Endothelial cell of umbilical vein (primary cell): ENCODE measurements at regions not wholly inside any gene's neighbourhood (a gene's known extent, or its start where the extent isn't known, plus 50 kb on each side); places are given as distances from the start of the nearest gene placed in this dataset.

Experiments
- BruUV-seq: library from RNA; stranded (reverse); fragments of 400-500 nt; replicated peaks from 2 replicates; lab custom pipeline; 2021; lab: Mats Ljungman, UMichigan
- CTCF ChIA-PET: fragments of 300-600, 350-600 bp; sonication (Branson Sonifier 250); formaldehyde crosslinking; loops from one replicate; lab custom pipeline; 2021; ENCODE audit warnings: antibody characterized with exemption, inconsistent platforms; lab: Charles Lee
- POLR2A ChIA-PET: fragments of 300-600, 350-600 bp; sonication (Branson Sonifier 250); formaldehyde crosslinking; loops from one replicate; lab custom pipeline; 2021; ENCODE audit warnings: antibody characterized with exemption, inconsistent platforms; lab: Charles Lee
- DNase-seq: peaks from one replicate; pipeline ENCODE4 v3.0.0-alpha.2; 2011; ENCODE audit warnings: low read depth, low spot score
- FAIRE-seq: peaks from 2 replicates; lab custom pipeline; 2011; peaks lifted over from hg19 to GRCh38; lab: Jason Lieb, UNC
- H2AFZ ChIP-seq: 2 replicates; pipeline ENCODE4 v1.6.0; 2012; ENCODE audit warnings: low read depth, low read length, control low read depth, inconsistent platforms
- H3K27ac ChIP-seq: 2 replicates; pipeline ENCODE4 v1.5.1; 2011; ENCODE audit warnings: low read depth, mild to moderate bottlenecking, control low read depth, low read length, moderate library complexity; ENCODE audit not compliant: insufficient read depth
- H3K27me3 ChIP-seq, 2 experiments: 2 replicates each; pipeline versions ENCODE4 v1.6.0 to v1.6.1; 2011; ENCODE audit warnings: low read length in 2 of 2, mixed read lengths in 1 of 2; ENCODE audit not compliant: control insufficient read depth in 2 of 2, insufficient read depth in 2 of 2
- H3K36me3 ChIP-seq, 2 experiments: 2 replicates in 1 of 2; 3 replicates in 1 of 2; pipeline ENCODE4 v1.5.1; 2011; ENCODE audit warnings: low read length in 2 of 2, mild to moderate bottlenecking in 1 of 2, moderate library complexity in 1 of 2; ENCODE audit not compliant: control insufficient read depth in 2 of 2, insufficient read depth in 2 of 2; ENCODE audit errors: extremely low read depth in 1 of 2
- H3K4me1 ChIP-seq: 3 replicates; pipeline ENCODE4 v1.5.1; 2011; ENCODE audit warnings: mild to moderate bottlenecking, low read length; ENCODE audit not compliant: control insufficient read depth, insufficient read depth; ENCODE audit errors: extremely low read depth
- H3K4me2 ChIP-seq: 2 replicates; pipeline ENCODE4 v1.6.1; 2011; ENCODE audit warnings: low read length, control low read depth, mixed read lengths; ENCODE audit not compliant: insufficient read depth
- H3K4me3 ChIP-seq, 3 experiments: fragments of 200-600 bp in 1 of 3; sonication (generic), shearing (Covaris generic) in 1 of 3; replicated peaks in 1 of 3; 2 replicates each; pipeline ENCODE4 v1.5.1; 2011 to 2016; ENCODE audit warnings: control low read depth in 3 of 3, low read length in 3 of 3, mild to moderate bottlenecking in 2 of 3, inconsistent platforms in 1 of 3, low read depth in 1 of 3, moderate library complexity in 1 of 3; ENCODE audit not compliant: insufficient read depth in 1 of 3
- H3K79me2 ChIP-seq: 2 replicates; pipeline ENCODE4 v1.6.0; 2012; ENCODE audit warnings: low read length, inconsistent platforms; ENCODE audit not compliant: control insufficient read depth, insufficient read depth
- H3K9ac ChIP-seq: replicated peaks from 2 replicates; pipeline ENCODE3; 2011; ENCODE audit warnings: low read length, control low read depth; ENCODE audit not compliant: insufficient read depth; ENCODE audit errors: extremely low read depth
- H3K9me1 ChIP-seq: replicated peaks from 3 replicates; pipeline ENCODE4 v1.6.0; 2011; ENCODE audit warnings: mild to moderate bottlenecking, low read length; ENCODE audit not compliant: control insufficient read depth, insufficient read depth; ENCODE audit errors: extremely low read depth
- H3K9me3 ChIP-seq: replicated peaks from 2 replicates; pipeline ENCODE4 v1.5.1; 2012; ENCODE audit warnings: low read length, inconsistent platforms; ENCODE audit not compliant: control insufficient read depth, insufficient read depth
- H4K20me1 ChIP-seq: replicated peaks from 2 replicates; pipeline ENCODE3; 2011; ENCODE audit warnings: mild to moderate bottlenecking, low read length; ENCODE audit not compliant: control insufficient read depth, insufficient read depth; ENCODE audit errors: extremely low read depth
- EZH2 ChIP-seq: IDR thresholded peaks from 2 replicates; pipeline ENCODE4 v1.6.1; 2012; ENCODE audit warnings: borderline replicate concordance, low read depth, mild to moderate bottlenecking, moderate library complexity, low read length, inconsistent platforms; ENCODE audit not compliant: severe bottlenecking
- FOS ChIP-seq: IDR thresholded peaks from 2 replicates; pipeline ENCODE4 v1.6.1; 2011; ENCODE audit warnings: mild to moderate bottlenecking, low read length, moderate library complexity, borderline replicate concordance; ENCODE audit not compliant: insufficient read depth
- GATA2 ChIP-seq: IDR thresholded peaks from 2 replicates; pipeline ENCODE4 v1.7.0; 2011; ENCODE audit warnings: low read depth, mild to moderate bottlenecking, moderate library complexity, mixed read lengths, low read length; ENCODE audit not compliant: insufficient read length, insufficient read depth
- JUN ChIP-seq: IDR thresholded peaks from 2 replicates; pipeline ENCODE4 v1.6.1; 2011; ENCODE audit warnings: borderline replicate concordance, low read depth; ENCODE audit not compliant: insufficient read length, insufficient read depth
- MAX ChIP-seq: IDR thresholded peaks from 2 replicates; pipeline ENCODE4 v1.6.1; 2011; ENCODE audit not compliant: insufficient read depth, insufficient read length
- MYC ChIP-seq: IDR thresholded peaks from one replicate; pipeline ENCODE4 v1.6.1; 2011; ENCODE audit warnings: mild to moderate bottlenecking, low read depth, low read length
- POLR2A ChIP-seq: IDR thresholded peaks from 2 replicates; pipeline ENCODE4 v1.6.1; 2012; ENCODE audit warnings: low read depth, mild to moderate bottlenecking, control low read depth, low read length
- POLR2AphosphoS5 ChIP-seq: IDR thresholded peaks from 2 replicates; pipeline ENCODE4 v1.6.1; 2012; ENCODE audit warnings: low read depth, mild to moderate bottlenecking, control low read depth, low read length, moderate library complexity; ENCODE audit not compliant: insufficient read depth
- dilution Hi-C: fragments of 300-500 bp; cut with MboI; formaldehyde crosslinking; loops from one replicate; pipeline ENCODE4 v1.15.0; 2019; ENCODE audit warnings: low sequenced_read_pairs; ENCODE audit not compliant: extremely low pct_ligation_motif_present
- intact Hi-C: fragments of 100-400 bp; cut with micrococcal nuclease; formaldehyde crosslinking; loops from one replicate; pipeline ENCODE4 v1.10.0; 2022
- TF ChIP-seq, protein P1 (sequence below), 2 donors: IDR thresholded peaks; 1 replicate in 1 of 2; 2 replicates in 1 of 2; pipeline ENCODE4 v1.5.1; 2011; ENCODE audit warnings: low read length in 2 of 2, mild to moderate bottlenecking in 2 of 2, moderate library complexity in 2 of 2, control low read depth in 1 of 2, inconsistent platforms in 1 of 2, low read depth in 1 of 2; ENCODE audit not compliant: insufficient read depth in 1 of 2; ENCODE audit errors: extremely low read depth in 1 of 2

- no peaks in the 10 kb centered on the region for H4K20me1 ChIP-seq
- no peak overlapping the region for H3K4me2 ChIP-seq
- POLR2A ChIA-PET, result no interaction called here
- no peaks in the 10 kb centered on the region for H3K79me2 ChIP-seq
- no peak overlapping the region for H3K9ac ChIP-seq
- CTCF ChIA-PET, result interaction anchor here (0.6 kb wide), 1 partner anchor 357 kb away, joined by 3 read pairs; no protein-coding TSS in a partner anchor
- H3K9me3 ChIP-seq, result no peaks in the 10 kb centered on the region
- BruUV-seq, result no TSS peak
- FAIRE-seq, result no peak
- H2AFZ ChIP-seq, result no peak overlapping the region
- H3K27me3 ChIP-seq, result peaks cover 0 to 4% of the 10 kb centered on the region in 2 experiments
- no peaks in the 10 kb centered on the region for H3K36me3 ChIP-seq
- intact Hi-C loops, result no loop called here
- no peaks in the 10 kb centered on the region for H3K4me1 ChIP-seq
- no peak overlapping the region for H3K4me3 ChIP-seq
- no peak overlapping the region for H3K27ac ChIP-seq
- dilution Hi-C loops, result no loop called here
- TF ChIP-seq, protein P1, sequence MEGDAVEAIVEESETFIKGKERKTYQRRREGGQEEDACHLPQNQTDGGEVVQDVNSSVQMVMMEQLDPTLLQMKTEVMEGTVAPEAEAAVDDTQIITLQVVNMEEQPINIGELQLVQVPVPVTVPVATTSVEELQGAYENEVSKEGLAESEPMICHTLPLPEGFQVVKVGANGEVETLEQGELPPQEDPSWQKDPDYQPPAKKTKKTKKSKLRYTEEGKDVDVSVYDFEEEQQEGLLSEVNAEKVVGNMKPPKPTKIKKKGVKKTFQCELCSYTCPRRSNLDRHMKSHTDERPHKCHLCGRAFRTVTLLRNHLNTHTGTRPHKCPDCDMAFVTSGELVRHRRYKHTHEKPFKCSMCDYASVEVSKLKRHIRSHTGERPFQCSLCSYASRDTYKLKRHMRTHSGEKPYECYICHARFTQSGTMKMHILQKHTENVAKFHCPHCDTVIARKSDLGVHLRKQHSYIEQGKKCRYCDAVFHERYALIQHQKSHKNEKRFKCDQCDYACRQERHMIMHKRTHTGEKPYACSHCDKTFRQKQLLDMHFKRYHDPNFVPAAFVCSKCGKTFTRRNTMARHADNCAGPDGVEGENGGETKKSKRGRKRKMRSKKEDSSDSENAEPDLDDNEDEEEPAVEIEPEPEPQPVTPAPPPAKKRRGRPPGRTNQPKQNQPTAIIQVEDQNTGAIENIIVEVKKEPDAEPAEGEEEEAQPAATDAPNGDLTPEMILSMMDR (IDR thresholded peaks at IDR 0.05; ENCODE audit: extremely low read depth in 1 of 2, insufficient read depth in 1 of 2, low read depth in 1 of 2, low read length in 2 of 2), result no peak
- TF ChIP-seq JUN, result no peak
- H3K9me1 ChIP-seq, result no peaks in the 10 kb centered on the region
- DNase-seq, result no peak
Measured at GRCh38 chr18:56351911-56352500, 286.4 kb downstream of the TXNL1 start.

- no peak overlapping the region for H3K4me3 ChIP-seq
- no peaks in the 10 kb centered on the region for H3K79me2 ChIP-seq
- BruUV-seq, result no TSS peak
- no peak overlapping the region for H3K4me2 ChIP-seq
- H3K36me3 ChIP-seq, result no peaks in the 10 kb centered on the region
- H3K27me3 ChIP-seq, result peaks cover 1 to 4% of the 10 kb centered on the region in 2 experiments
- no peaks in the 10 kb centered on the region for H3K9me1 ChIP-seq
- no peak overlapping the region for H3K9ac ChIP-seq
- FAIRE-seq (no peak), DNase-seq (no peak)
- H4K20me1 ChIP-seq, result no peaks in the 10 kb centered on the region
- no peak overlapping the region for H2AFZ ChIP-seq
- intact Hi-C loops, result no loop called here
- no peak for TF ChIP-seq MAX
- no peak for TF ChIP-seq EZH2
- TF ChIP-seq FOS, result no peak
- no peak for TF ChIP-seq JUN
- TF ChIP-seq GATA2, result no peak
- no peak for TF ChIP-seq POLR2A
- TF ChIP-seq POLR2AphosphoS5, result no peak
- TF ChIP-seq, protein P1 (IDR thresholded peaks at IDR 0.05; ENCODE audit: extremely low read depth in 1 of 2, insufficient read depth in 1 of 2, low read depth in 1 of 2, low read length in 2 of 2), result no peak
- TF ChIP-seq MYC, result no peak
- ChIA-PET POLR2A (no interaction called here), CTCF (no interaction called here)
- H3K9me3 ChIP-seq, result no peaks in the 10 kb centered on the region
- dilution Hi-C loops, result no loop called here
- H3K4me1 ChIP-seq, result no peaks in the 10 kb centered on the region
- no peak overlapping the region for H3K27ac ChIP-seq
Measured at GRCh38 chr18:56337507-56337906, 300.9 kb downstream of the TXNL1 start.
